ACC112 (cell line): ENCODE measurements at regions not wholly inside any gene's neighbourhood (a gene's known extent, or its start where the extent isn't known, plus 50 kb on each side); places are given as distances from the start of the nearest gene placed in this dataset.
"Not testable (repeated sequence)": the region's sequence is repeated elsewhere in the genome, so short reads cannot be mapped to it uniquely, and the experiment has no call there.

ENCODE experiments used
- H2AFZ ChIP-seq: fragments of 200-600 bp; sonication (generic); one replicate; pipeline ENCODE4 v1.6.0; 2017; ENCODE audit warnings: antibody characterized with exemption, low read length; ENCODE audit not compliant: unreplicated experiment
- H3K27ac ChIP-seq: fragments of 200-600 bp; sonication (generic); 2 replicates; pipeline ENCODE4 v1.5.1; 2014; ENCODE audit warnings: low read depth, mild to moderate bottlenecking, antibody characterized with exemption, low read length, moderate library complexity
- H3K27me3 ChIP-seq: fragments of 200-600 bp; sonication (generic); 2 replicates; pipeline ENCODE4 v1.6.1; 2014; ENCODE audit warnings: mild to moderate bottlenecking, antibody characterized with exemption, low read length, moderate library complexity, mixed read lengths; ENCODE audit not compliant: insufficient read depth
- H3K36me3 ChIP-seq: fragments of 200-600 bp; sonication (generic); 2 replicates; pipeline ENCODE4 v1.6.1; 2016; ENCODE audit warnings: mild to moderate bottlenecking, antibody characterized with exemption, low read length, moderate library complexity, mixed read lengths; ENCODE audit not compliant: insufficient read depth
- H3K4me1 ChIP-seq: fragments of 200-600 bp; sonication (generic); one replicate; pipeline ENCODE4 v1.6.1; 2016; ENCODE audit warnings: low read length, mixed read lengths; ENCODE audit not compliant: insufficient read depth, unreplicated experiment, control insufficient read depth
- H3K4me3 ChIP-seq: fragments of 200-600 bp; sonication (generic); 2 replicates; pipeline ENCODE4 v1.5.1; 2014; ENCODE audit warnings: mild to moderate bottlenecking, low read depth, low read length
- H3K79me2 ChIP-seq: fragments of 200-600 bp; sonication (generic); one replicate; pipeline ENCODE4 v1.6.0; 2016; ENCODE audit warnings: low read length; ENCODE audit not compliant: control insufficient read depth, unreplicated experiment, insufficient read depth

DNA sequence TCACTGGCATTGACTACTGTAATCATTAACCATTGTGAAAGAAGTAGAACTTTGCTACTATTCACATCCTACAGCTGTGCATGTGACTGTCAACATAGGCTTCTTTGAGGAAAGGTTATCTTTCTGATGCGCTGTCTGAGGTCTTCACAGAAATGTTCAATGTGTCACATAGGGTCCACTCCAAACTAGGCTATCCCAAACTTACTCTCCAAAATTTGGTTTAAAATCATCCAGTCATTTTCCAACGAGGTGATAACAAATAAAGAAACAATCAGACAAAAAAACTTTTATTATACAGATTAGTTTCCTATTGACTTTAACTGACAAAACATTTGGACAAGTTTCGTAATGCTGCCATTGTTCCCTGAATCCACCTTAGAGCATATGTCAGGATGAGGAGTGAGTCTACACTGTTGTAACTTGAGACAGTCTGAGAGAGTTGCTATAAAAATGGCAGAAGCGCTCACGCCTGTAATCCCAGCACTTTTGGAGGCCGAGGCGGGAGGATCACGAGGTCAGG, 511.6 kb downstream of the PLOD2 start:
- no peak overlapping the region for H2AFZ ChIP-seq
- H3K4me1 ChIP-seq = no peaks in the 10 kb centered on the region
- H3K4me3 ChIP-seq = no peak overlapping the region
- H3K36me3 ChIP-seq = no peaks in the 10 kb centered on the region
- H3K79me2 ChIP-seq = no peaks in the 10 kb centered on the region
- H3K27me3 ChIP-seq = no peaks in the 10 kb centered on the region
- no peak overlapping the region for H3K27ac ChIP-seq

DNA sequence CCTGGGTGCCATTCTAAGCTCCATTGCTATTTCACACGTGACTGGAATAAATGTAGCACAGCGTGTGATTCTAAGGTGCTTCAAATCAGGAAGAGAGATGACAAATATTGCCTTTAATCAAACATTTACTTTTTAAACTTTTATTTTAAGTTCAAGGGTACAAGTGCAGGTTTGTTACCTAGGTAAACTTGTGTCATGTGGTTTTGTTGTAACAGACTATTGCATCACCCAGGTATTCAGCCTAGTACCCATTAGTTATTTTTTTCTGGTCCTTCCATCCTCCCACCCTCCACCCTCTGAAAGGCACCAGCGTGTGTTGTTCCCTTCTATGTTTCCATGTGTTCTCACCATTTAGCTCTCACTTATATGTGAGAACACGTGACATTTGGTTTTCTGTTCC, 510.8 kb downstream of the PLOD2 start:
- no peak overlapping the region for H3K27ac ChIP-seq
- no peak overlapping the region for H2AFZ ChIP-seq
- H3K36me3 ChIP-seq = no peaks in the 10 kb centered on the region
- H3K27me3 ChIP-seq = no peaks in the 10 kb centered on the region
- H3K4me1 ChIP-seq = no peaks in the 10 kb centered on the region
- H3K79me2 ChIP-seq = no peaks in the 10 kb centered on the region
- no peak overlapping the region for H3K4me3 ChIP-seq

DNA sequence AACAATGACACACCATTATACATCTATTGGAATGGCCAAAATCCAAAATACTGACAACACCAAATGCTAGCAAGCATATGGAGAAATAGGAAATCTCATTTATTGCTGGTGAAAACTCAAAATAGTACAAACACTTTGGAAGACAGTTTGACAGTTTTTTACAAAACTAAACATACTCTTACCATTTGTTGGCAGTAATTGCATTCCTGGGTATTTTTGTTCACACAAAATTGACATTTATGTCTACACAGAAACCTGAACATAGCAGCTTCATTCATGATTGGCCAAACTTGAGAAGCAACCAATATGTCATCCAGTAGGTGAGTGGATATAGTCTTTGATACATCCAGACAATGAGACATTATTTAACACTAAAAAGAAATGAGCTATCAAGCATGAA, 489.9 kb downstream of the PLOD2 start:
- no peaks in the 10 kb centered on the region for H3K79me2 ChIP-seq
- H2AFZ ChIP-seq = peak overlapping the region; percentile 64
- no peak overlapping the region for H3K27ac ChIP-seq
- H3K4me3 ChIP-seq = no peak overlapping the region
- no peaks in the 10 kb centered on the region for H3K27me3 ChIP-seq
- no peaks in the 10 kb centered on the region for H3K36me3 ChIP-seq
- H3K4me1 ChIP-seq = no peaks in the 10 kb centered on the region

DNA sequence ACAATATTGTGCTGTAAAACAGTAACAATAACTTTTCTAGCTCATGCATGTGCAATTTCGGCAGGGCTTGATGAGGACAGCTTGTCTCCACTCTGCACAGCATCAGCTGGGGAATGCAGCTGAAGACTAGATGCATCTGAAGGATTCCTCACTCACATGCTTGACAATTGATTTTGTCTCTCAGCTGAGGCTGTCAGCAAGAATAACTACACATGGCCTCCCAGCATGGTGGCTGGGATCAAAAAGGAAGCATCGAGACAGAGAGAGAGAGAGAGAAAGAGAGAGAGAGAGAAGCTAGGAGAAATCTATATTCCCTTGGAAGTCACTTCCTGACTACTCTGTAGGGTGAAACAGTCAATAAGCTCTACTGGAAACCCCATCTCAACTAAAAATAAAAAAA, 487.1 kb downstream of the PLOD2 start:
- H3K36me3 ChIP-seq = no peaks in the 10 kb centered on the region
- no peaks in the 10 kb centered on the region for H3K4me1 ChIP-seq
- H3K4me3 ChIP-seq = no peak overlapping the region
- H3K79me2 ChIP-seq = no peaks in the 10 kb centered on the region
- no peaks in the 10 kb centered on the region for H3K27me3 ChIP-seq
- H3K27ac ChIP-seq = no peak overlapping the region
- no peak overlapping the region for H2AFZ ChIP-seq

DNA sequence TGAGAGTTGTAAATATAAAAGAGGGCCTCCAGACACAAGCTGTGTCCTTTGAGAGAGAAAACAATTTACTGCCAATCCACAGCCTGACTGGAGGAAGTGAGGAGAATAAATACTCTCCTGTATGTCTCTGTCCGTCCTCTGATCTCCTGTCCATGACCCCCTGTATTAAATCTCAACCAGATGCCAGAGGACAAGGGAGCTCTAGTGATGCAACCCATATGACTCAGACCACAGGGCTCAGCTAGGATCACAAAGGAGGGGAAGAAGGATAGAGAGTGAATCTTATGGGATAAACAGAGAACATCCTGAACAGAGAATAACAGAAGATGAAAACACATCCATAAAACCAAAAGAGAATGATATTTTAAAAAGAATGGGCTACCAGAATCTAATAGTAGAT, 482.6 kb downstream of the PLOD2 start:
- no peaks in the 10 kb centered on the region for H3K79me2 ChIP-seq
- H3K27ac ChIP-seq = no peak overlapping the region
- H3K36me3 ChIP-seq = no peaks in the 10 kb centered on the region
- no peak overlapping the region for H2AFZ ChIP-seq
- no peaks in the 10 kb centered on the region for H3K27me3 ChIP-seq
- H3K4me1 ChIP-seq = no peaks in the 10 kb centered on the region
- H3K4me3 ChIP-seq = no peak overlapping the region

DNA sequence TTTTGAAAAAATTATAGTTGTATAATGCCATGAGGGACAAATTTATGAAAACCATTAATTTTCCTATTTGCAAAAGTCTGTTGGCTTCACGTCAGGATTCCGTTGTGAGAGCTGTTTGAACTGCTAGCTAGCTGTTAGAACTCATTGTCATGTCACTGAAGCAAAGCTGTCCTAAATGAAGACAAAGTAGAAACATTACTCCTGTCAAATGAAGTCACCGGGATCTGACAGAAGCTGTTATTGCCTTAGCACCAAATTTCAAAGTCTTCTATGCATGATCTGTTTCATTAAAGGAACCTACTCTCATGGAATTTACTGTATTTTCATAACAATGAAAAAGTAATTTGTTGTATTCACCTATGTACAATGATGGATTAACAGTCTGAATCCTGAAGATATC, 479.8 kb downstream of the PLOD2 start:
- H3K27me3 ChIP-seq = no peaks in the 10 kb centered on the region

DNA sequence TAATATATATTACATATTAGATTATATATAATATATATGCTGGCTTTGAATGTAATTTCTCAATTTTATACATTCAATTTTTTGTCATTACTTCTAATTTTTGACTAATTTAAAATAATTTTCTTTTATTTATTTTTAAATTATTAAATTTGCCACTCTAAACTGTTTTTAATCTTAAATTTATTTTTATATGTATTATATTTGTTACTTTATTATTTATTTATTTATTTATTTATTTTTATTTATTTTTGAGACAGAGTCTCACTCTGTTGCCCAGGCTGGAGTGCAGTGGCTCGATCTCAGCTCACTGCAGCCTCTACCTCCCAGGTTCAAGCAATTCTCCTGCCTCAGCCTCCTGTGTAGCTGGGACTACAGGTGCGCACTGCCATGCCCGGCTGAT, 473.0 kb downstream of the PLOD2 start:
- H3K79me2 ChIP-seq, H3K4me1 ChIP-seq, H3K27me3 ChIP-seq, H2AFZ ChIP-seq, H3K36me3 ChIP-seq, H3K27ac ChIP-seq, H3K4me3 ChIP-seq: not testable (repeated sequence)

More for the DNA sequence above, 479.8 kb downstream of the PLOD2 start:
- Histone ChIP-seq H3K4me3 (no peak overlapping the region), H3K27ac (no peak overlapping the region), H2AFZ (no peak overlapping the region), H3K4me1 (no peaks in the 10 kb centered on the region), H3K79me2 (no peaks in the 10 kb centered on the region), H3K36me3 (no peaks in the 10 kb centered on the region)

DNA sequence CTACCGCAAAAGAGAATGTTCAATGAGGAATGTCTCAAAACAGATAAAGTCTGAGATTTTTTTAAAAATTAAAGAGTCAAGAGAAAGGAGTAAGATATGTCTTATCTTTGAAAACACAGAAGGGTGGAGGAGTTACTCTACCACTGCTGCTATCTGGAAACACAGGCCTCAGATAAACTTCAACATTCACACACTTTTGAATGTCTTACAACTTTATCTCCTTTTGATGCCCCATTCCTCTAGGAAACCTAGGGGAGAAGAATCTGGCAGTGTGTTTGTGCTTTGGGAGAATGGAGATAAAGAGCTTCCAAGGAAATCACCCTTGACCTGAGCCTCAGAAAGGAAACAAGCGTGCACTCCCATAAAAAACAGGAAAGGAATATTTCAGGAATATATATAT, 468.2 kb downstream of the PLOD2 start:
- no peak overlapping the region for H2AFZ ChIP-seq
- H3K27ac ChIP-seq = no peak overlapping the region
- no peaks in the 10 kb centered on the region for H3K79me2 ChIP-seq
- no peak overlapping the region for H3K4me3 ChIP-seq
- H3K27me3 ChIP-seq = no peaks in the 10 kb centered on the region
- H3K4me1 ChIP-seq = peaks cover under 1% of the 10 kb centered on the region
- H3K36me3 ChIP-seq = no peaks in the 10 kb centered on the region

DNA sequence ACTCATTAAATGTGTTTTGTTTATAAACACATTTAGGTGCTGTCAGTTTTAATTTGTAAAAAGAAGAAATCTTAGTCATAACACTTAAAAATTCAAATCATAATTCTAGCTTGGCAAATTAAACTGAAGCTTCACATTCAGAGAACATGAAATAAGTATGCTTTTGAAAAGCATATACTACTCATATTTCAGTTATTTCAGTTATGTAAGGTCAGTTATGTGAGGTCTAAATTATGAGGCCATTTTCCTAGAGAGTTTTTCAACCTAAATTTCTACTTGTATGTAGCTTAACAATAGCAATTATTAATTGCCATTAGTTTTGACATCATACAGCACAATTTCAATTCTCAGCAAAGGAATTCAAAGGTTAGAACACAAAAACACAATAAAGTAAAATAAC, 465.0 kb downstream of the PLOD2 start:
- no peak overlapping the region for H2AFZ ChIP-seq
- no peak overlapping the region for H3K4me3 ChIP-seq
- H3K27ac ChIP-seq = no peak overlapping the region
- H3K79me2 ChIP-seq = no peaks in the 10 kb centered on the region
- H3K36me3 ChIP-seq = no peaks in the 10 kb centered on the region
- H3K27me3 ChIP-seq = no peaks in the 10 kb centered on the region
- H3K4me1 ChIP-seq = peaks cover 3% of the 10 kb centered on the region

DNA sequence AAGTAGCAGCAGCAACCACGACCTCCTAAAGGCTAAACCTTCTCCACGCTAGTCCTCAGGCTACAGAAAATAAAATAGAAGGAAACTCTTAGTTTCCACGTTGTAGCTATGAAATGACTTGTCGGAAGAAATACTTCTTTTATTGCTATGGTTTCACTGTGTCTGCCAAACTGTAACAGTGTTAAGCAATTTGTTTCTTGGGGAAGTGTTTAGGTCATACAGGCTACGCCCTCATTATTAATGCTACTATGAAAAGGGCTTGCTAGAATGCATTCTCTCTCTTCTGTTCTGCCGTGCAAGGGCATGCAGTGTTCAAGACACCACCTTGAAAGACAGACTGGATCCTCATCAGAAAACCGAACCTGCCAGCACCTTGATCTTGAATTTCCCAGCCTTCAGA, 462.7 kb downstream of the PLOD2 start:
- no peak overlapping the region for H3K27ac ChIP-seq
- no peaks in the 10 kb centered on the region for H3K36me3 ChIP-seq
- H3K79me2 ChIP-seq = no peaks in the 10 kb centered on the region
- H3K4me1 ChIP-seq = peaks cover 3% of the 10 kb centered on the region
- H2AFZ ChIP-seq = peak overlapping the region; percentile 7
- peak overlapping the region; percentile 24; the same call in 1 of the 2 replicates for H3K4me3 ChIP-seq
- no peaks in the 10 kb centered on the region for H3K27me3 ChIP-seq

DNA sequence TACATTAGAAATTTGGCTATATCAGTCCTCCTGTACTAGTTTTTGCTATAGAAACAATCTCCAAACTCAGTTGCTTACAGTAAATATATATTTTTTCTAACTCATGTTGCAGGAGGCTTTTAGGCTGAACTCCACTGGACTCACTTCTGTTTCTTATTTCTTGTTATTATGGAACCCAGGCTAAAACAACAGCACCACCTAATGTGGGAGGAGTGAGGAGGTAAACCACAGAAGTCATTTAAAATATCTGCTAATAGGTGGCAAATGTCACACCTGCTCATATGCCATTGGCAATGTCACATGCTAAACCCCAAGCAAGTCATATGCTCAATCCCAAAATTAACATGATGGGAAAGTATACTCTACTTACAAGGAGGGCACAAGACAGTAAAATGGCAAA, 462.2 kb downstream of the PLOD2 start:
- Histone ChIP-seq H3K27me3 (no peaks in the 10 kb centered on the region), H3K27ac (no peak overlapping the region), H3K4me1 (peaks cover 3% of the 10 kb centered on the region), H3K79me2 (no peaks in the 10 kb centered on the region), H2AFZ (no peak overlapping the region), H3K4me3 (no peak overlapping the region), H3K36me3 (no peaks in the 10 kb centered on the region)
